Spleen (tissue), 7 donors: ENCODE measurements at regions not wholly inside any gene's neighbourhood (a gene's known extent, or its start where the extent isn't known, plus 50 kb on each side); places are given as distances from the start of the nearest gene placed in this dataset.

ENCODE experiments used
- POLR2A ChIP-seq, 3 donors: fragments of 450-650 bp; IDR thresholded peaks; one replicate each; pipeline ENCODE4 v1.5.1; 2017; ENCODE audit warnings: antibody characterized with exemption in 3 of 3, mild to moderate bottlenecking in 1 of 3
- POLR2AphosphoS5 ChIP-seq, 3 donors: sonication (generic); formaldehyde crosslinking; IDR thresholded peaks; one replicate each; pipeline ENCODE4 v1.5.1; 2017; ENCODE audit warnings: antibody characterized with exemption in 3 of 3
- TF ChIP-seq, protein P1 (sequence below), 11 experiments: fragments of 200-600 bp in 7 of 11; fragments of 450-650 bp in 4 of 11; sonication (generic) in 4 of 11; IDR thresholded peaks in 8 of 11; conservative IDR thresholded peaks in 3 of 11; 1 replicate in 7 of 11; 2 replicates in 4 of 11; pipeline versions ENCODE4 v1.4.0 to v1.8.0; 2016 to 2021; ENCODE audit warnings: antibody characterized with exemption in 11 of 11, inconsistent platforms in 4 of 11, mild to moderate bottlenecking in 1 of 11
- donor health status: DM: no; HTN: no; CAD: no; lungs with moderate emphysema.
- donor health status: DM: no; HTN: no; CAD: no.
- donor health status: DM: no; HTN: no; CAD: no.

DNA sequence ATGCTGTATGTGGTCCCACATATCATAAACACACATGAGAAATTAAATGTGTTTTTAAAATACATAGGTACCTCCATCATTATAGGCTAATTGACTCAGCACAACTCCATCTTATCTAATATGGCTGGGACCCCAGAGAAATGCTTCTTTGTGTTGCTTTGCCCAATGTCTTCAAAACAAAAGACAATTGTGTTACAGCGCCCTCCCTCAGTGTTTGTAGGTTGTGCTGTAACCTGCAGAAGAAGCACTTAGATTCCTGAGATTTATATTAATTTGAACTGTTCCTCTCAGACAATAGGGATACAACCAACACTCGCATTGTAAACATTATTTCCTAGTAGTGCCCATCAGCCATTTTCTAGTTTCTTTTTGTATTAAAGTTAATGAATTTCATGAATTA is 303.4 kb downstream of the MZT1 start:
- TF ChIP-seq, protein P1, sequence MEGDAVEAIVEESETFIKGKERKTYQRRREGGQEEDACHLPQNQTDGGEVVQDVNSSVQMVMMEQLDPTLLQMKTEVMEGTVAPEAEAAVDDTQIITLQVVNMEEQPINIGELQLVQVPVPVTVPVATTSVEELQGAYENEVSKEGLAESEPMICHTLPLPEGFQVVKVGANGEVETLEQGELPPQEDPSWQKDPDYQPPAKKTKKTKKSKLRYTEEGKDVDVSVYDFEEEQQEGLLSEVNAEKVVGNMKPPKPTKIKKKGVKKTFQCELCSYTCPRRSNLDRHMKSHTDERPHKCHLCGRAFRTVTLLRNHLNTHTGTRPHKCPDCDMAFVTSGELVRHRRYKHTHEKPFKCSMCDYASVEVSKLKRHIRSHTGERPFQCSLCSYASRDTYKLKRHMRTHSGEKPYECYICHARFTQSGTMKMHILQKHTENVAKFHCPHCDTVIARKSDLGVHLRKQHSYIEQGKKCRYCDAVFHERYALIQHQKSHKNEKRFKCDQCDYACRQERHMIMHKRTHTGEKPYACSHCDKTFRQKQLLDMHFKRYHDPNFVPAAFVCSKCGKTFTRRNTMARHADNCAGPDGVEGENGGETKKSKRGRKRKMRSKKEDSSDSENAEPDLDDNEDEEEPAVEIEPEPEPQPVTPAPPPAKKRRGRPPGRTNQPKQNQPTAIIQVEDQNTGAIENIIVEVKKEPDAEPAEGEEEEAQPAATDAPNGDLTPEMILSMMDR (IDR thresholded peaks at IDR 0.05 in 8 of 11, conservative IDR thresholded peaks at IDR 0.05 in 3 of 11), result no peak
- TF ChIP-seq POLR2A (IDR thresholded peaks at IDR 0.05), result no peak
- TF ChIP-seq POLR2AphosphoS5 (IDR thresholded peaks at IDR 0.05), result no peak
